ENCODE measurements at regions not wholly inside any gene's neighbourhood (a gene's known extent, or its start where the extent isn't known, plus 50 kb on each side); places are given as distances from the start of the nearest gene placed in this dataset.

DNA sequence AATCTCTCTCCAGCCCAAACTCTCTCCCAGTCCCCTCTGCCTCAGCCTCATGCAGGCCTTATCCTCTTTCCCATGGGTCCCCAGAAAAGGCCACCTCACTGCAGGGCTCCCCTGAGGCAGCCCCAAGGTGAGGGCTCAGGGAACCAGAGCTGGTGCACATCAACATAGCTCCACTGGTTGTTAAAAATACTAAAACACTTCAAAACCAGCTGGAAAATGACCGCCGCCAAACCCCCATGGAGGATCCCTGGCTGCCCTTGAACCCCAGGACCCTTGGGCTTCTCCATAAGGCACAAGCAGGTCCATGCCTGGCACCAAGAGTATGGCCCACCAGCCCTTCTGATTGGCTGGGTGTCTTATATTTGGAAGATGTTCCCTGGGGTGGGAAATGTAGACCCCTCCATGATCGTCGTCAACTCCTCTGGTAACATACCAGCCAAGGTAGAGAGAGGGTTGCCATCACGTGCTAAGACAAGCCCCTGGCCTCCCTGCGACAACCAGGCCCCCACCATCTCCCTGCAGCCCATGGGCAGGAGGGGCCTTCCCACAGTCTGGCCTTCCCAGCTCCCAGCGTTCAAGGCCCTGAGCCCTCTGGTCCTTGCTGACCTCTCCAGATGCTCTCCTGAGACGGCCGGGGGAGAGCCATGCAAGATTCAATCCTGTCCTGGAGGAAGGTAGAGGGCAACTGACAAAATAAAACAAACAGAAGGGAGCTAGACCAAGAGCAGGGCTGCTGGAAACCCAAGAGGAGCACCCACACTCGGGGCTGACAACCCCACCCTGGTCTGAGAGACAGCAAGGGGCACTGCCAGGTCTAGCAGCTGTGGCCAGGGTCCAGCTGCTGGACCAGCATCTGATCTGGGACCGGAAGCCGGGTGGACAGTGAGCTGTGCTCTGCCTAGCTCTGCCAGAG is 132.1 kb upstream of the PRR20G start:
- intact Hi-C loops (cut with micrococcal nuclease), result no loop called here
- dilution Hi-C loops (cut with MboI; ENCODE audit: extremely low pct_ligation_motif_present, low sequenced_read_pairs), result no loop called here
- BruUV-seq (replicated peaks), result no TSS peak

More for the DNA sequence above, 132.1 kb upstream of the PRR20G start:
- Histone ChIP-seq H4K20me1 (replicated peaks; ENCODE audit: control insufficient read depth, extremely low read depth, insufficient read depth, low read length) (no peaks in the 10 kb centered on the region), H3K4me3 (replicated peaks in 1 of 3; ENCODE audit: insufficient read depth in 1 of 3, low read depth in 1 of 3, low read length in 3 of 3) (no peak overlapping the region), H2AFZ (ENCODE audit: low read depth, low read length) (no peak overlapping the region), H3K79me2 (ENCODE audit: control insufficient read depth, insufficient read depth, low read length) (no peaks in the 10 kb centered on the region), H3K27me3 (ENCODE audit: control insufficient read depth in 2 of 2, insufficient read depth in 2 of 2, low read length in 2 of 2) (peaks cover 12 to 22% of the 10 kb centered on the region in 2 experiments), H3K9me1 (replicated peaks; ENCODE audit: control insufficient read depth, extremely low read depth, insufficient read depth, low read length) (no peaks in the 10 kb centered on the region), H3K4me1 (ENCODE audit: control insufficient read depth, extremely low read depth, insufficient read depth, low read length) (no peaks in the 10 kb centered on the region), H3K36me3 (ENCODE audit: control insufficient read depth in 2 of 2, extremely low read depth in 1 of 2, insufficient read depth in 2 of 2, low read length in 2 of 2) (no peaks in the 10 kb centered on the region), H3K4me2 (ENCODE audit: insufficient read depth, low read length) (no peak overlapping the region), H3K9ac (replicated peaks; ENCODE audit: extremely low read depth, insufficient read depth, low read length) (no peak overlapping the region), H3K9me3 (replicated peaks; ENCODE audit: control insufficient read depth, insufficient read depth, low read length) (no peaks in the 10 kb centered on the region), H3K27ac (ENCODE audit: insufficient read depth, low read depth, low read length) (no peak overlapping the region)
- POLR2A ChIA-PET, result no interaction called here
- CTCF ChIA-PET, result no interaction called here
- TF ChIP-seq, protein P1, sequence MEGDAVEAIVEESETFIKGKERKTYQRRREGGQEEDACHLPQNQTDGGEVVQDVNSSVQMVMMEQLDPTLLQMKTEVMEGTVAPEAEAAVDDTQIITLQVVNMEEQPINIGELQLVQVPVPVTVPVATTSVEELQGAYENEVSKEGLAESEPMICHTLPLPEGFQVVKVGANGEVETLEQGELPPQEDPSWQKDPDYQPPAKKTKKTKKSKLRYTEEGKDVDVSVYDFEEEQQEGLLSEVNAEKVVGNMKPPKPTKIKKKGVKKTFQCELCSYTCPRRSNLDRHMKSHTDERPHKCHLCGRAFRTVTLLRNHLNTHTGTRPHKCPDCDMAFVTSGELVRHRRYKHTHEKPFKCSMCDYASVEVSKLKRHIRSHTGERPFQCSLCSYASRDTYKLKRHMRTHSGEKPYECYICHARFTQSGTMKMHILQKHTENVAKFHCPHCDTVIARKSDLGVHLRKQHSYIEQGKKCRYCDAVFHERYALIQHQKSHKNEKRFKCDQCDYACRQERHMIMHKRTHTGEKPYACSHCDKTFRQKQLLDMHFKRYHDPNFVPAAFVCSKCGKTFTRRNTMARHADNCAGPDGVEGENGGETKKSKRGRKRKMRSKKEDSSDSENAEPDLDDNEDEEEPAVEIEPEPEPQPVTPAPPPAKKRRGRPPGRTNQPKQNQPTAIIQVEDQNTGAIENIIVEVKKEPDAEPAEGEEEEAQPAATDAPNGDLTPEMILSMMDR (IDR thresholded peaks at IDR 0.05; ENCODE audit: extremely low read depth in 1 of 2, insufficient read depth in 1 of 2, low read depth in 1 of 2, low read length in 2 of 2), result no peak
- TF ChIP-seq POLR2A (IDR thresholded peaks at IDR 0.05; ENCODE audit: low read depth, low read length) (no peak), MYC (IDR thresholded peaks at IDR 0.05; ENCODE audit: low read depth, low read length) (no peak), EZH2 (IDR thresholded peaks at IDR 0.05; ENCODE audit: borderline replicate concordance, low read depth, low read length, severe bottlenecking) (no peak), GATA2 (IDR thresholded peaks at IDR 0.05; ENCODE audit: insufficient read depth, insufficient read length, low read depth, low read length) (no peak), POLR2AphosphoS5 (IDR thresholded peaks at IDR 0.05; ENCODE audit: insufficient read depth, low read depth, low read length) (no peak), JUN (IDR thresholded peaks at IDR 0.05; ENCODE audit: borderline replicate concordance, insufficient read depth, insufficient read length, low read depth) (no peak), FOS (IDR thresholded peaks at IDR 0.05; ENCODE audit: borderline replicate concordance, insufficient read depth, low read length) (no peak)
- TF ChIP-seq, protein P2, sequence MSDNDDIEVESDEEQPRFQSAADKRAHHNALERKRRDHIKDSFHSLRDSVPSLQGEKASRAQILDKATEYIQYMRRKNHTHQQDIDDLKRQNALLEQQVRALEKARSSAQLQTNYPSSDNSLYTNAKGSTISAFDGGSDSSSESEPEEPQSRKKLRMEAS (IDR thresholded peaks at IDR 0.05; ENCODE audit: insufficient read depth, insufficient read length), result no peak
- FAIRE-seq (no peak), DNase-seq (ENCODE audit: low read depth, low spot score) (no peak)

Data from endothelial cell of umbilical vein (primary cell).